OCI-M2 (cell line): ENCODE measurements at regions not wholly inside any gene's neighbourhood (a gene's known extent, or its start where the extent isn't known, plus 50 kb on each side); places are given as distances from the start of the nearest gene placed in this dataset.

Experiments
- DNase-seq: peaks from one replicate; lab custom pipeline; 2025; ENCODE audit not compliant: unreplicated experiment; lab: John Stamatoyannopoulos, UW

- DNase-seq, result no peak
These were observed 228.1 kb downstream of the KCNC2 start for GRCh38 chr12:74981541-74981940.

DNA sequence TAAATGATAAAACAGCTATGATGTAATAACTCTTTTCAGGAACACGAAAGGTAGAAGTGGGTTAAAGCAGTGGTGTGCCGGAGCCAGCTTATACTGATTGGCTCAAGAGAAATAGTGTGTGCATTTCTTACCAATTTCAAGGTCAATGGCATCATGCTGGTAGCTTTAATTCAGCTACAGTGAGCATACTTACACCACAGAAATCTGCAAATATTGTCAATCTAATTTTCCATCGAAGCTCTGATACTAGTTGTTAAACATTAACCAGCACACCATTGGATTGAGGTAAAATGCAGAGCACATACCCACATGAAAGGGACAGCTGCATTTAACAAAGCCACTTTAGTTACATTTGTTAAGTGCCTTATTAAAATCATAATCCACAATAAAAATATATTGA is 225.7 kb downstream of the KCNC2 start:
- no peak for DNase-seq

DNA sequence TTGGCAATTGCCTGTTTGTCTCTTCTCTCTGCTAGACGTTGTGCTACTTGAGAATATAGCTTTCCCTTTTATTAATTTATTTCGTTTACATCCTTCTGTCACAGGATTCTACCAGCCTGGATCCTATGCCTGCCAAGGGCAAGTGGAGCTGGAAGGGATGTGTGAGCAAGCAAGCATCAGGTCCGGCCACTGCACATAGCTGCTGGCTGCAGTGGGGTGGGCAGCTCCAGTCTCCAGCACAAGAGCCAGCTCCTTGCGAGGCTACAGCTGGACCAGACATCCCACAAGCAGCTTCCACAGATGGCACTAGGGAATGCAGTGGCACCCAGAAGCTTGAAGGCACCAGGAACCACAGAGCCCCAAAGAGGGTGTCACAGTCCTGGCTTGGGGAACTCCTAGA is 225.0 kb downstream of the KCNC2 start:
- DNase-seq, result no peak

DNA sequence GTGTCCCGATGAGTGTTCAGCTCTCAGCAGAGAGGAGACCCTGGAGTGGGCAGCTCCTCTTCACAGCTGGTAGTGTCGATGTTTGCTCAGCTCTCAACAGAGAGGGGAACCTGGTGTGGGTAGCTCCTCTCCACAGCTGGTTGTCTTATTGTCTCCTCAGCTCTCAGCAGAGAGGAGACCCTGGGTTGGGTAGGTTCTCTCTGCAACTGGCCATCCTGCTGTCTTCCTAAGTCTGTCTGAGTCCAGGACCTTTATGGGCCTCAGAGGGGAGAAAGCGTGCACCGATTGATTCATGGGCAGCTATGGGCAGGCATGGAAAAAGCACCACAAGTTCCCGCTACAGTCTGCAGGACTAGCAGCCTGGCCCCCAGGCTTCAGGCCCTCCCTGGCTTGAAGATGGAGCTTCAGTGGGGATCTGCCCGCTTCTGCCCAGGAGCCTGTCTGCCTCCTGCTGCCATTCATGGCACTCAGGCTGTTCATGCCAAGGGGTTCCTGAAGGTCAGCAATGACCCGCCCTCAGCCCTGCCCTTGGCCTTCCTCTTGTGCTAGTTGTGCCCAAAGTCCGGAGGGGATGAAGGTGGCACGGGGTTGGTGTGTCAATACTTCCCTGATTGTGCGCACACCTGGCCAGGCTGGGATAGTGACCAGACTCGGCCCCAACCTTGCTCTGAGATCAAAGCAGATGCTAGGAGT is 224.2 kb downstream of the KCNC2 start:
- DNase-seq, result no peak

GRCh38 chr12:74985986-74986319 is 223.7 kb downstream of the KCNC2 start:
- no peak for DNase-seq

DNA sequence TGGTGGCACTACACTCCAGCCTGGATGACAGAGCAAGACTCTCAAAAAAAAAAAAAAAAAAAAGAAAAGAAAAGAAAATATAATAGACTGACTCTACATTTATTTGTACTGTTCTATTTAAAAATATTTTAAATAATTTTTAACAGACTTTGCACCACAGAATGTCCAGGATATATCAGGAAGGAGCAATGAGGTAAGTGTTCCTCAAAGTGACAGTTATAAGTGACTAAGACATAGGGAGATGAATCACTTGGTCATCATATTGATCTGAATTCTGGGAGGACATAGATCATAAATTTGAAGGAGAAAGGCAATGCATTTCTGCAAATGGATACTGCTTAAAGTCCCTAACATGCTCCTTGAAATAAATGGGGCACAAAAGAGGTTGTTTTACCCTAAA is 221.5 kb downstream of the KCNC2 start:
- no peak for DNase-seq
